ENCODE measurements at regions not wholly inside any gene's neighbourhood (a gene's known extent, or its start where the extent isn't known, plus 50 kb on each side); places are given as distances from the start of the nearest gene placed in this dataset.

- H3K27ac ChIP-seq, result peak overlapping the region; percentile 12 to 24
- no peak for DNase-seq (ENCODE audit: low spot score)
These were observed 301.0 kb upstream of the UMPS start for GRCh38 chr3:124429129-124429815.

GRCh38 chr3:124431331-124431994 lies 298.8 kb upstream of the UMPS start:
- H3K4me3 ChIP-seq, result no peak overlapping the region
- H3K27me3 ChIP-seq (replicated peaks; ENCODE audit: insufficient read depth), result no peaks in the 10 kb centered on the region
- DNase-seq (ENCODE audit: low spot score), result no peak
- peaks cover 9 to 21% of the 10 kb centered on the region in 2 donors for H3K4me1 ChIP-seq (ENCODE audit: control insufficient read depth in 1 of 2, low read depth in 2 of 2)
- H3K27ac ChIP-seq, result no peak overlapping the region
- H3K36me3 ChIP-seq, result peaks cover 53% of the 10 kb centered on the region
- H3K9me3 ChIP-seq, result no peaks in the 10 kb centered on the region
- TF ChIP-seq, protein P1, sequence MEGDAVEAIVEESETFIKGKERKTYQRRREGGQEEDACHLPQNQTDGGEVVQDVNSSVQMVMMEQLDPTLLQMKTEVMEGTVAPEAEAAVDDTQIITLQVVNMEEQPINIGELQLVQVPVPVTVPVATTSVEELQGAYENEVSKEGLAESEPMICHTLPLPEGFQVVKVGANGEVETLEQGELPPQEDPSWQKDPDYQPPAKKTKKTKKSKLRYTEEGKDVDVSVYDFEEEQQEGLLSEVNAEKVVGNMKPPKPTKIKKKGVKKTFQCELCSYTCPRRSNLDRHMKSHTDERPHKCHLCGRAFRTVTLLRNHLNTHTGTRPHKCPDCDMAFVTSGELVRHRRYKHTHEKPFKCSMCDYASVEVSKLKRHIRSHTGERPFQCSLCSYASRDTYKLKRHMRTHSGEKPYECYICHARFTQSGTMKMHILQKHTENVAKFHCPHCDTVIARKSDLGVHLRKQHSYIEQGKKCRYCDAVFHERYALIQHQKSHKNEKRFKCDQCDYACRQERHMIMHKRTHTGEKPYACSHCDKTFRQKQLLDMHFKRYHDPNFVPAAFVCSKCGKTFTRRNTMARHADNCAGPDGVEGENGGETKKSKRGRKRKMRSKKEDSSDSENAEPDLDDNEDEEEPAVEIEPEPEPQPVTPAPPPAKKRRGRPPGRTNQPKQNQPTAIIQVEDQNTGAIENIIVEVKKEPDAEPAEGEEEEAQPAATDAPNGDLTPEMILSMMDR (IDR thresholded peaks at IDR 0.05), result no peak
- no peak for ATAC-seq (ENCODE audit: insufficient number of reproducible peaks, low FRiP score, low read depth)

More at GRCh38 chr3:124429129-124429815, 301.0 kb upstream of the UMPS start:
- Histone ChIP-seq H3K27me3 (replicated peaks; ENCODE audit: insufficient read depth) (no peaks in the 10 kb centered on the region), H3K36me3 (peaks cover 56% of the 10 kb centered on the region), H3K4me1 (ENCODE audit: control insufficient read depth in 1 of 2, low read depth in 2 of 2) (peaks cover 9 to 21% of the 10 kb centered on the region in 2 donors), H3K9me3 (no peaks in the 10 kb centered on the region), H3K4me3 (no peak overlapping the region)
- TF ChIP-seq, protein P1 (IDR thresholded peaks at IDR 0.05), result no peak
- no peak for ATAC-seq (ENCODE audit: insufficient number of reproducible peaks, low FRiP score, low read depth)

- no peak for DNase-seq (ENCODE audit: low spot score)
These were observed 296.1 kb upstream of the UMPS start for GRCh38 chr3:124434176-124434575.

GRCh38 chr3:124435467-124435866 lies 294.8 kb upstream of the UMPS start:
- ATAC-seq (ENCODE audit: insufficient number of reproducible peaks, low FRiP score, low read depth) (no peak), DNase-seq (ENCODE audit: low spot score) (no peak)
- Histone ChIP-seq H3K36me3 (peaks cover 60% of the 10 kb centered on the region), H3K4me3 (no peak overlapping the region), H3K4me1 (ENCODE audit: control insufficient read depth in 1 of 2, low read depth in 2 of 2) (no peaks in the 10 kb centered on the region), H3K9me3 (no peaks in the 10 kb centered on the region), H3K27me3 (replicated peaks; ENCODE audit: insufficient read depth) (no peaks in the 10 kb centered on the region), H3K27ac (no peak overlapping the region)
- TF ChIP-seq, protein P1 (IDR thresholded peaks at IDR 0.05), result no peak

More at GRCh38 chr3:124434176-124434575, 296.1 kb upstream of the UMPS start:
- Histone ChIP-seq H3K27ac (no peak overlapping the region), H3K27me3 (replicated peaks; ENCODE audit: insufficient read depth) (no peaks in the 10 kb centered on the region), H3K36me3 (peaks cover 64% of the 10 kb centered on the region), H3K4me1 (ENCODE audit: control insufficient read depth in 1 of 2, low read depth in 2 of 2) (peaks cover 0 to 3% of the 10 kb centered on the region in 2 donors), H3K9me3 (no peaks in the 10 kb centered on the region), H3K4me3 (no peak overlapping the region)
- no peak for ATAC-seq (ENCODE audit: insufficient number of reproducible peaks, low FRiP score, low read depth)
- TF ChIP-seq, protein P1 (IDR thresholded peaks at IDR 0.05), result no peak

DNA sequence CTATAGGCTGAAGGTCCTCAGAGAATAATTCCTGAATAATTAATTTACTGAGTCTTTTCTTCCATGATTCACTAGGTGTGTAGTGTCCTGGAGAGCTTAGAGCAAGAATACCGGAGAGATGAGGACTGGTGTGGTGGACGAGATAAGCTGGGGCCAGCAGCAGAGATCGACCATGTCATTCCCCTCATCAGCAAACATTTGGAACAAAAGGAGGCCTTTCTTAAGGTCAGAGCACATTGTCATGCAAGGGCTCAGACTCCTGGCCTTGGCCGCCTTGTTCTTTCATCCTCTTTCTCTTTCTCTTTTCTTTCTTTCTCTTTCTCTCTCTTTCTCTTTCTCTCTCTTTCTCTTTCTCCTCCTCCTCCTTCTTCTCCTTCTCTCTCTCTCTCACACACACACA lies 291.4 kb upstream of the UMPS start:
- Histone ChIP-seq H3K4me1 (ENCODE audit: control insufficient read depth in 1 of 2, low read depth in 2 of 2) (no peaks in the 10 kb centered on the region), H3K27ac (no peak overlapping the region), H3K4me3 (no peak overlapping the region), H3K36me3 (peaks cover 58% of the 10 kb centered on the region), H3K9me3 (no peaks in the 10 kb centered on the region), H3K27me3 (replicated peaks; ENCODE audit: insufficient read depth) (no peaks in the 10 kb centered on the region)
- TF ChIP-seq, protein P1 (IDR thresholded peaks at IDR 0.05), result no peak
- DNase-seq (ENCODE audit: low spot score) (no peak), ATAC-seq (ENCODE audit: insufficient number of reproducible peaks, low FRiP score, low read depth) (no peak)
